Right lobe of liver (tissue), 4 donors: ENCODE measurements at regions not wholly inside any gene's neighbourhood (a gene's known extent, or its start where the extent isn't known, plus 50 kb on each side); places are given as distances from the start of the nearest gene placed in this dataset.
"Not testable (repeated sequence)": the region's sequence is repeated elsewhere in the genome, so short reads cannot be mapped to it uniquely, and the experiment has no call there.

ENCODE experiments used
- CTCF ChIP-seq, 4 donors: fragments of 200-600 bp in 3 of 4; fragments of 450-650 bp in 1 of 4; IDR thresholded peaks; one replicate each; pipeline versions ENCODE4 v1.5.1 to v1.8.0; 2016 to 2022; ENCODE audit warnings: antibody characterized with exemption in 4 of 4, mild to moderate bottlenecking in 2 of 4
- POLR2A ChIP-seq: fragments of 450-650 bp; IDR thresholded peaks from one replicate; pipeline ENCODE4 v1.6.1; 2017; ENCODE audit warnings: antibody characterized with exemption, mild to moderate bottlenecking
- donor health status: DM: no; HTN: no; CAD: no.
- donor health status: DM: no; HTN: no; CAD: no.
- donor health status: DM: no; HTN: yes; CAD: no.

DNA sequence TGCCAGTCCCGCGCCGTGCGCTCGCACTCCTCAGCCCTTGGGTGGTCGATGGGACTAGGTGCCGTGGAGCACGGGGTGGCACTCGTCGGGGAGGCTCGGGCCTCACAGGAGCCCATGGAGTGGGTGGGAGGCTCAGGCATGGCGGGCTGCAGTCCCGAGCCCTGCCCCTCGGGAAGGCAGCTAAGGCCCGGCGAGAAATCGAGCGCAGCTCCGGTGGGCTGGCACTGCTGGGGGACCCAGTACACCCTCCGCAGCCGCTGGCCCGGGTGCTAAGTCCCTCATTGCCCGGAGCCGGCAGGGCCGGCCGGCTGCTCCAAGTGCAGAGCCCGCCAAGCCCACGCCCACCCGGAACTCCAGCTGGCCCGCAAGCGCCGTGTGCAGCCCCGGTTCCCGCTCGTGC is 756.9 kb upstream of the SOX11 start:
- not testable (repeated sequence) for TF ChIP-seq CTCF (IDR thresholded peaks at IDR 0.05); POLR2A
